GM23338 (cell line): ENCODE measurements at regions not wholly inside any gene's neighbourhood (a gene's known extent, or its start where the extent isn't known, plus 50 kb on each side); places are given as distances from the start of the nearest gene placed in this dataset.

ENCODE experiments used
- ATAC-seq: fragments of 200-7000 bp; cut with Tn5 transposase; 3 replicates; pipeline ENCODE4 v1.9.1; 2020
- DNase-seq: peaks from one replicate; pipeline ENCODE4 v3.0.0-alpha.2; 2015; ENCODE audit warnings: low spot score
- H2AFZ ChIP-seq: fragments of 200-600 bp; sonication (generic); 2 replicates; pipeline ENCODE4 v1.8.0; 2016; ENCODE audit warnings: antibody characterized with exemption, mild to moderate bottlenecking, moderate library complexity
- H3F3A ChIP-seq: fragments of 200-600 bp; sonication (generic); replicated peaks from 2 replicates; pipeline ENCODE4 v1.8.0; 2017; ENCODE audit warnings: antibody characterized with exemption, mixed run types, low read depth
- H3K27ac ChIP-seq: fragments of 200-600 bp; sonication (generic); 2 replicates; pipeline ENCODE4 v1.6.1; 2016; ENCODE audit warnings: low read depth
- H3K27me3 ChIP-seq: fragments of 200-600 bp; sonication (generic); 2 replicates; pipeline ENCODE4 v1.8.0; 2016; ENCODE audit warnings: mild to moderate bottlenecking, mixed run types, moderate library complexity; ENCODE audit not compliant: insufficient read depth
- H3K36me3 ChIP-seq: fragments of 200-600 bp; sonication (generic); 2 replicates; pipeline ENCODE4 v1.8.0; 2016; ENCODE audit warnings: mild to moderate bottlenecking; ENCODE audit not compliant: insufficient read depth
- H3K4me1 ChIP-seq: fragments of 200-600 bp; sonication (generic); 2 replicates; pipeline ENCODE4 v1.8.0; 2016; ENCODE audit warnings: mild to moderate bottlenecking, moderate library complexity; ENCODE audit not compliant: insufficient read depth
- H3K4me2 ChIP-seq: fragments of 200-600 bp; sonication (generic); 2 replicates; pipeline ENCODE4 v1.7.1; 2017; ENCODE audit warnings: mixed run types
- H3K4me3 ChIP-seq: fragments of 200-600 bp; sonication (generic); 2 replicates; pipeline ENCODE4 v1.6.1; 2016; ENCODE audit warnings: mixed run types
- H3K79me2 ChIP-seq: fragments of 200-600 bp; sonication (generic); replicated peaks from 2 replicates; pipeline ENCODE4 v1.8.0; 2017; ENCODE audit warnings: mild to moderate bottlenecking; ENCODE audit not compliant: insufficient read depth
- H3K9me2 ChIP-seq: fragments of 200-600 bp; sonication (generic); 2 replicates; pipeline ENCODE4 v1.8.0; 2017; ENCODE audit not compliant: insufficient read depth
- H4K20me1 ChIP-seq: fragments of 200-600 bp; sonication (generic); replicated peaks from 2 replicates; pipeline ENCODE4 v1.8.0; 2017; ENCODE audit warnings: mild to moderate bottlenecking; ENCODE audit not compliant: insufficient read depth
- H3K27ac Mint-ChIP-seq: 2 replicates; pipeline ENCODE4 v1.8.0; 2020; ENCODE audit warnings: inconsistent platforms, mild to moderate bottlenecking, moderate library complexity, mixed read lengths
- H3K27me3 Mint-ChIP-seq: 3 replicates; pipeline ENCODE4 v1.8.0; 2022; ENCODE audit warnings: low read depth, mild to moderate bottlenecking, moderate library complexity, mixed read lengths, inconsistent platforms; ENCODE audit not compliant: insufficient read depth, poor library complexity
- H3K36me3 Mint-ChIP-seq: 3 replicates; pipeline ENCODE4 v1.8.0; 2021; ENCODE audit warnings: low read depth, mild to moderate bottlenecking, inconsistent platforms, moderate library complexity, mixed read lengths
- H3K4me1 Mint-ChIP-seq: 3 replicates; pipeline ENCODE4 v1.8.0; 2020; ENCODE audit warnings: mild to moderate bottlenecking, inconsistent platforms, mixed read lengths
- H3K4me3 Mint-ChIP-seq: 3 replicates; pipeline ENCODE4 v1.8.0; 2021; ENCODE audit warnings: moderate library complexity, mild to moderate bottlenecking, inconsistent platforms, mixed read lengths
- H3K9me3 Mint-ChIP-seq: 3 replicates; pipeline ENCODE4 v1.8.0; 2020; ENCODE audit warnings: moderate library complexity, mild to moderate bottlenecking, inconsistent platforms, mixed read lengths
- EZH2 ChIP-seq: fragments of 200-600 bp; sonication (generic); IDR thresholded peaks from one replicate; pipeline ENCODE4 v1.8.0; 2017; ENCODE audit warnings: antibody characterized with exemption, mild to moderate bottlenecking, low read depth; ENCODE audit not compliant: unreplicated experiment
- NANOG ChIP-seq: IDR thresholded peaks from 2 replicates; pipeline ENCODE4 v1.6.1; 2016; ENCODE audit warnings: antibody characterized with exemption, borderline replicate concordance
- ZNF114 ChIP-seq: fragments of 250-450 bp; sonication (Bioruptor Pico); IDR thresholded peaks from 2 replicates; pipeline ENCODE4 v1.5.0; 2020; ENCODE audit warnings: mild to moderate bottlenecking, moderate library complexity
- TF ChIP-seq, protein P1 (sequence below): fragments of 250-450 bp; sonication (Bioruptor Pico); IDR thresholded peaks from 2 replicates; pipeline ENCODE4 v1.5.0; 2020; ENCODE audit warnings: mild to moderate bottlenecking, moderate library complexity
- TF ChIP-seq, protein P2 (sequence below): IDR thresholded peaks from one replicate; pipeline ENCODE4 v1.6.1; 2018; ENCODE audit warnings: antibody characterized with exemption; ENCODE audit not compliant: unreplicated experiment
- TF ChIP-seq, protein P3 (sequence below), 2 experiments: fragments of 200-600 bp in 1 of 2; sonication (generic) in 1 of 2; conservative IDR thresholded peaks; 2 replicates each; pipeline versions ENCODE4 v1.5.1 to v1.6.1; 2016 to 2017; ENCODE audit warnings: antibody characterized with exemption in 2 of 2, low read depth in 2 of 2, mild to moderate bottlenecking in 2 of 2, moderate library complexity in 1 of 2

DNA sequence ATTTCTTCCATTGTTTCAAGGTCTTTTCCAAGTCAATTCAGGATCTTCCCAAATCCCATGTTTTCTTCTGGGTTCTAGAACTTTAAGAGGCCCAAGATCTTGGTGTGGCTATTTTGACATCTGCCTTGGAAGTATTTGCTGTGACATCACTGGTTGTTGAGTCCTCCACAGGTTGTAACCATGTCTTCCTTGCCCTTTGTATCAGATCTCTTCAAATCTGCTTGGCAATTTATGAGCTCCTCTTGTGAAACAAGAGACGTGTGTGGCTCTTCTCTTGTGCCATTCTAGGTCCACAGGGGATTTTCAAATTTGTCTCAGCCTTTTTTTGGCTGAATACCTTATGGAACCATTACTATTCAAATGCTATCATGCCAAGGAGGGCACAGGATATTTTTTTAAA is 60.3 kb upstream of the KCNK2 start (continued):
- TF ChIP-seq NANOG (no peak), ZNF114 (CRISPR knock-in tag) (no peak)
- TF ChIP-seq, protein P1, sequence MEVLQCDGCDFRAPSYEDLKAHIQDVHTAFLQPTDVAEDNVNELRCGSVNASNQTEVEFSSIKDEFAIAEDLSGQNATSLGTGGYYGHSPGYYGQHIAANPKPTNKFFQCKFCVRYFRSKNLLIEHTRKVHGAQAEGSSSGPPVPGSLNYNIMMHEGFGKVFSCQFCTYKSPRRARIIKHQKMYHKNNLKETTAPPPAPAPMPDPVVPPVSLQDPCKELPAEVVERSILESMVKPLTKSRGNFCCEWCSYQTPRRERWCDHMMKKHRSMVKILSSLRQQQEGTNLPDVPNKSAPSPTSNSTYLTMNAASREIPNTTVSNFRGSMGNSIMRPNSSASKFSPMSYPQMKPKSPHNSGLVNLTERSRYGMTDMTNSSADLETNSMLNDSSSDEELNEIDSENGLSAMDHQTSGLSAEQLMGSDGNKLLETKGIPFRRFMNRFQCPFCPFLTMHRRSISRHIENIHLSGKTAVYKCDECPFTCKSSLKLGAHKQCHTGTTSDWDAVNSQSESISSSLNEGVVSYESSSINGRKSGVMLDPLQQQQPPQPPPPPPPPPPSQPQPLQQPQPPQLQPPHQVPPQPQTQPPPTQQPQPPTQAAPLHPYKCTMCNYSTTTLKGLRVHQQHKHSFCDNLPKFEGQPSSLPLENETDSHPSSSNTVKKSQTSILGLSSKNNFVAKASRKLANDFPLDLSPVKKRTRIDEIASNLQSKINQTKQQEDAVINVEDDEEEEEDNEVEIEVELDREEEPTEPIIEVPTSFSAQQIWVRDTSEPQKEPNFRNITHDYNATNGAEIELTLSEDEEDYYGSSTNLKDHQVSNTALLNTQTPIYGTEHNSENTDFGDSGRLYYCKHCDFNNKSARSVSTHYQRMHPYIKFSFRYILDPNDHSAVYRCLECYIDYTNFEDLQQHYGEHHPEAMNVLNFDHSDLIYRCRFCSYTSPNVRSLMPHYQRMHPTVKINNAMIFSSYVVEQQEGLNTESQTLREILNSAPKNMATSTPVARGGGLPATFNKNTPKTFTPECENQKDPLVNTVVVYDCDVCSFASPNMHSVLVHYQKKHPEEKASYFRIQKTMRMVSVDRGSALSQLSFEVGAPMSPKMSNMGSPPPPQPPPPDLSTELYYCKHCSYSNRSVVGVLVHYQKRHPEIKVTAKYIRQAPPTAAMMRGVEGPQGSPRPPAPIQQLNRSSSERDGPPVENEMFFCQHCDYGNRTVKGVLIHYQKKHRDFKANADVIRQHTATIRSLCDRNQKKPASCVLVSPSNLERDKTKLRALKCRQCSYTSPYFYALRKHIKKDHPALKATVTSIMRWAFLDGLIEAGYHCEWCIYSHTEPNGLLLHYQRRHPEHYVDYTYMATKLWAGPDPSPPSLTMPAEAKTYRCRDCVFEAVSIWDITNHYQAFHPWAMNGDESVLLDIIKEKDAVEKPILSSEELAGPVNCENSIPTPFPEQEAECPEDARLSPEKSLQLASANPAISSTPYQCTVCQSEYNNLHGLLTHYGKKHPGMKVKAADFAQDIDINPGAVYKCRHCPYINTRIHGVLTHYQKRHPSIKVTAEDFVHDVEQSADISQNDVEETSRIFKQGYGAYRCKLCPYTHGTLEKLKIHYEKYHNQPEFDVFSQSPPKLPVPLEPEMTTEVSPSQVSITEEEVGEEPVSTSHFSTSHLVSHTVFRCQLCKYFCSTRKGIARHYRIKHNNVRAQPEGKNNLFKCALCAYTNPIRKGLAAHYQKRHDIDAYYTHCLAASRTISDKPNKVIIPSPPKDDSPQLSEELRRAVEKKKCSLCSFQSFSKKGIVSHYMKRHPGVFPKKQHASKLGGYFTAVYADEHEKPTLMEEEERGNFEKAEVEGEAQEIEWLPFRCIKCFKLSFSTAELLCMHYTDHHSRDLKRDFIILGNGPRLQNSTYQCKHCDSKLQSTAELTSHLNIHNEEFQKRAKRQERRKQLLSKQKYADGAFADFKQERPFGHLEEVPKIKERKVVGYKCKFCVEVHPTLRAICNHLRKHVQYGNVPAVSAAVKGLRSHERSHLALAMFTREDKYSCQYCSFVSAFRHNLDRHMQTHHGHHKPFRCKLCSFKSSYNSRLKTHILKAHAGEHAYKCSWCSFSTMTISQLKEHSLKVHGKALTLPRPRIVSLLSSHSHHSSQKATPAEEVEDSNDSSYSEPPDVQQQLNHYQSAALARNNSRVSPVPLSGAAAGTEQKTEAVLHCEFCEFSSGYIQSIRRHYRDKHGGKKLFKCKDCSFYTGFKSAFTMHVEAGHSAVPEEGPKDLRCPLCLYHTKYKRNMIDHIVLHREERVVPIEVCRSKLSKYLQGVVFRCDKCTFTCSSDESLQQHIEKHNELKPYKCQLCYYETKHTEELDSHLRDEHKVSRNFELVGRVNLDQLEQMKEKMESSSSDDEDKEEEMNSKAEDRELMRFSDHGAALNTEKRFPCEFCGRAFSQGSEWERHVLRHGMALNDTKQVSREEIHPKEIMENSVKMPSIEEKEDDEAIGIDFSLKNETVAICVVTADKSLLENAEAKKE (CRISPR knock-in tag) = no peak

DNA sequence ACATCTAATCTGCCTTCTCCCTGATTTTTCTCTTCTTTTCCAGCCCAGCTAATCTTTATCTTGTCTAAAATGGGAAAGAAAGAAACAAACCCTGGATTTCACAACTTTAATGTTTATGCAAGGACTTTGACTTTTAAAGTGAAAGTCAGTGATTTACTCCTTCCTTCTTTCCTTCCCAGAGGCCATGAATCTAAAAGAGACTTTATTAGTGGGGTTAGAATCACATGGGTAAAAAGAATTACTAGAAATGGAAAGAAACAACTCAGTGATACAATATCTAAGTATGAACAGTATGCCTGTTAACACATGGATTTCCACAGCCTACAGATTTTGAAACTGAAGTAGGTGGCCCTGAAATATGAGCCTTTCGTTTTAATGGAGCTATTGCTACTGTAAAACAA is 59.8 kb upstream of the KCNK2 start:
- ATAC-seq = no peak

More for the DNA sequence above, 59.8 kb upstream of the KCNK2 start:
- Mint-ChIP-seq H3K9me3 (no peaks in the 10 kb centered on the region), H3K36me3 (no peaks in the 10 kb centered on the region), H3K27ac (no peak overlapping the region), H3K4me1 (peaks cover 12% of the 10 kb centered on the region; the same call in 2 of the 3 replicates), H3K27me3 (no peaks in the 10 kb centered on the region), H3K4me3 (no peak overlapping the region)
- no peaks in the 10 kb centered on the region for H3K9me2 ChIP-seq
- H3F3A ChIP-seq = no peaks in the 10 kb centered on the region
- no peaks in the 10 kb centered on the region for H3K79me2 ChIP-seq
- DNase-seq = no peak
- no peaks in the 10 kb centered on the region for H4K20me1 ChIP-seq
- no peak overlapping the region for H3K4me2 ChIP-seq
- H3K27me3 ChIP-seq = no peaks in the 10 kb centered on the region
- no peak overlapping the region for H3K27ac ChIP-seq
- TF ChIP-seq, protein P2, sequence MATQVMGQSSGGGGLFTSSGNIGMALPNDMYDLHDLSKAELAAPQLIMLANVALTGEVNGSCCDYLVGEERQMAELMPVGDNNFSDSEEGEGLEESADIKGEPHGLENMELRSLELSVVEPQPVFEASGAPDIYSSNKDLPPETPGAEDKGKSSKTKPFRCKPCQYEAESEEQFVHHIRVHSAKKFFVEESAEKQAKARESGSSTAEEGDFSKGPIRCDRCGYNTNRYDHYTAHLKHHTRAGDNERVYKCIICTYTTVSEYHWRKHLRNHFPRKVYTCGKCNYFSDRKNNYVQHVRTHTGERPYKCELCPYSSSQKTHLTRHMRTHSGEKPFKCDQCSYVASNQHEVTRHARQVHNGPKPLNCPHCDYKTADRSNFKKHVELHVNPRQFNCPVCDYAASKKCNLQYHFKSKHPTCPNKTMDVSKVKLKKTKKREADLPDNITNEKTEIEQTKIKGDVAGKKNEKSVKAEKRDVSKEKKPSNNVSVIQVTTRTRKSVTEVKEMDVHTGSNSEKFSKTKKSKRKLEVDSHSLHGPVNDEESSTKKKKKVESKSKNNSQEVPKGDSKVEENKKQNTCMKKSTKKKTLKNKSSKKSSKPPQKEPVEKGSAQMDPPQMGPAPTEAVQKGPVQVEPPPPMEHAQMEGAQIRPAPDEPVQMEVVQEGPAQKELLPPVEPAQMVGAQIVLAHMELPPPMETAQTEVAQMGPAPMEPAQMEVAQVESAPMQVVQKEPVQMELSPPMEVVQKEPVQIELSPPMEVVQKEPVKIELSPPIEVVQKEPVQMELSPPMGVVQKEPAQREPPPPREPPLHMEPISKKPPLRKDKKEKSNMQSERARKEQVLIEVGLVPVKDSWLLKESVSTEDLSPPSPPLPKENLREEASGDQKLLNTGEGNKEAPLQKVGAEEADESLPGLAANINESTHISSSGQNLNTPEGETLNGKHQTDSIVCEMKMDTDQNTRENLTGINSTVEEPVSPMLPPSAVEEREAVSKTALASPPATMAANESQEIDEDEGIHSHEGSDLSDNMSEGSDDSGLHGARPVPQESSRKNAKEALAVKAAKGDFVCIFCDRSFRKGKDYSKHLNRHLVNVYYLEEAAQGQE = no peak
- TF ChIP-seq, protein P3, sequence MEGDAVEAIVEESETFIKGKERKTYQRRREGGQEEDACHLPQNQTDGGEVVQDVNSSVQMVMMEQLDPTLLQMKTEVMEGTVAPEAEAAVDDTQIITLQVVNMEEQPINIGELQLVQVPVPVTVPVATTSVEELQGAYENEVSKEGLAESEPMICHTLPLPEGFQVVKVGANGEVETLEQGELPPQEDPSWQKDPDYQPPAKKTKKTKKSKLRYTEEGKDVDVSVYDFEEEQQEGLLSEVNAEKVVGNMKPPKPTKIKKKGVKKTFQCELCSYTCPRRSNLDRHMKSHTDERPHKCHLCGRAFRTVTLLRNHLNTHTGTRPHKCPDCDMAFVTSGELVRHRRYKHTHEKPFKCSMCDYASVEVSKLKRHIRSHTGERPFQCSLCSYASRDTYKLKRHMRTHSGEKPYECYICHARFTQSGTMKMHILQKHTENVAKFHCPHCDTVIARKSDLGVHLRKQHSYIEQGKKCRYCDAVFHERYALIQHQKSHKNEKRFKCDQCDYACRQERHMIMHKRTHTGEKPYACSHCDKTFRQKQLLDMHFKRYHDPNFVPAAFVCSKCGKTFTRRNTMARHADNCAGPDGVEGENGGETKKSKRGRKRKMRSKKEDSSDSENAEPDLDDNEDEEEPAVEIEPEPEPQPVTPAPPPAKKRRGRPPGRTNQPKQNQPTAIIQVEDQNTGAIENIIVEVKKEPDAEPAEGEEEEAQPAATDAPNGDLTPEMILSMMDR (conservative IDR thresholded peaks at IDR 0.05; ENCODE audit: low read depth in 2 of 2) = no peak
- no peak for TF ChIP-seq EZH2
- H3K4me1 ChIP-seq = no peaks in the 10 kb centered on the region
- no peak overlapping the region for H3K4me3 ChIP-seq
- no peaks in the 10 kb centered on the region for H3K36me3 ChIP-seq
- no peak overlapping the region for H2AFZ ChIP-seq
